C4-2B (cell line): ENCODE measurements at regions not wholly inside any gene's neighbourhood (a gene's known extent, or its start where the extent isn't known, plus 50 kb on each side); places are given as distances from the start of the nearest gene placed in this dataset.

ENCODE experiments used
- ZFX ChIP-seq: fragments of 450-650 bp; IDR thresholded peaks from 2 replicates; pipeline ENCODE4 v1.6.1; 2017
- TF ChIP-seq, protein P1 (sequence below): fragments of 450-650 bp; conservative IDR thresholded peaks from 2 replicates; pipeline ENCODE4 v1.5.1; 2017; ENCODE audit warnings: mild to moderate bottlenecking

DNA sequence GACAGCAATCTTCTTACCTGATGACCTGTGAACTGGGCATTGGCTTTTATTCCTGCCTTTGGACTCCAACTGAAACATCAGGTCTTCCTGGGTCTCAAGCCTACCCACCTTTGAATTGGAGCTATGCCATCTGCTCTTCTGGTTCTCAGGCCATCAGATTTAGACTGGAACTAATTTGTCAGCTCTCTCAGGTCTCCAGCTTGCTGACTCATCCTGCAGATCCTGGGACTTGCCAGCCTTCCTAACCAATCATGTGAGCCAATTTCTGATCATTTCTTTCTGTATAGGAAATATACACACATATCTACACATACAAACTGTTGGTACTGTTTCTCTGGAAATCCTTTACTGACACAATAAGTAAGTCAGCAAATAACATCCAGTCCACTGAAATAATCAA, 65.3 kb upstream of the TSPAN8 start:
- TF ChIP-seq, protein P1, sequence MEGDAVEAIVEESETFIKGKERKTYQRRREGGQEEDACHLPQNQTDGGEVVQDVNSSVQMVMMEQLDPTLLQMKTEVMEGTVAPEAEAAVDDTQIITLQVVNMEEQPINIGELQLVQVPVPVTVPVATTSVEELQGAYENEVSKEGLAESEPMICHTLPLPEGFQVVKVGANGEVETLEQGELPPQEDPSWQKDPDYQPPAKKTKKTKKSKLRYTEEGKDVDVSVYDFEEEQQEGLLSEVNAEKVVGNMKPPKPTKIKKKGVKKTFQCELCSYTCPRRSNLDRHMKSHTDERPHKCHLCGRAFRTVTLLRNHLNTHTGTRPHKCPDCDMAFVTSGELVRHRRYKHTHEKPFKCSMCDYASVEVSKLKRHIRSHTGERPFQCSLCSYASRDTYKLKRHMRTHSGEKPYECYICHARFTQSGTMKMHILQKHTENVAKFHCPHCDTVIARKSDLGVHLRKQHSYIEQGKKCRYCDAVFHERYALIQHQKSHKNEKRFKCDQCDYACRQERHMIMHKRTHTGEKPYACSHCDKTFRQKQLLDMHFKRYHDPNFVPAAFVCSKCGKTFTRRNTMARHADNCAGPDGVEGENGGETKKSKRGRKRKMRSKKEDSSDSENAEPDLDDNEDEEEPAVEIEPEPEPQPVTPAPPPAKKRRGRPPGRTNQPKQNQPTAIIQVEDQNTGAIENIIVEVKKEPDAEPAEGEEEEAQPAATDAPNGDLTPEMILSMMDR, result no peak
- no peak for TF ChIP-seq ZFX
